GM19035 (cell line): ENCODE measurements at regions not wholly inside any gene's neighbourhood (a gene's known extent, or its start where the extent isn't known, plus 50 kb on each side); places are given as distances from the start of the nearest gene placed in this dataset.
"Not testable (repeated sequence)": the region's sequence is repeated elsewhere in the genome, so short reads cannot be mapped to it uniquely, and the experiment has no call there.

Experiments
- ATAC-seq: cut with Tn5 transposase; IDR thresholded peaks from one replicate; pipeline ENCODE4 v1.9.1; 2021; ENCODE audit not compliant: unreplicated experiment

- ATAC-seq: not testable (repeated sequence)
These were observed 1093.1 kb upstream of the DEFB115 start for GRCh38 chr20:30164389-30164788.

GRCh38 chr20:30167540-30167939 is 1089.9 kb upstream of the DEFB115 start:
- ATAC-seq: no peak

DNA sequence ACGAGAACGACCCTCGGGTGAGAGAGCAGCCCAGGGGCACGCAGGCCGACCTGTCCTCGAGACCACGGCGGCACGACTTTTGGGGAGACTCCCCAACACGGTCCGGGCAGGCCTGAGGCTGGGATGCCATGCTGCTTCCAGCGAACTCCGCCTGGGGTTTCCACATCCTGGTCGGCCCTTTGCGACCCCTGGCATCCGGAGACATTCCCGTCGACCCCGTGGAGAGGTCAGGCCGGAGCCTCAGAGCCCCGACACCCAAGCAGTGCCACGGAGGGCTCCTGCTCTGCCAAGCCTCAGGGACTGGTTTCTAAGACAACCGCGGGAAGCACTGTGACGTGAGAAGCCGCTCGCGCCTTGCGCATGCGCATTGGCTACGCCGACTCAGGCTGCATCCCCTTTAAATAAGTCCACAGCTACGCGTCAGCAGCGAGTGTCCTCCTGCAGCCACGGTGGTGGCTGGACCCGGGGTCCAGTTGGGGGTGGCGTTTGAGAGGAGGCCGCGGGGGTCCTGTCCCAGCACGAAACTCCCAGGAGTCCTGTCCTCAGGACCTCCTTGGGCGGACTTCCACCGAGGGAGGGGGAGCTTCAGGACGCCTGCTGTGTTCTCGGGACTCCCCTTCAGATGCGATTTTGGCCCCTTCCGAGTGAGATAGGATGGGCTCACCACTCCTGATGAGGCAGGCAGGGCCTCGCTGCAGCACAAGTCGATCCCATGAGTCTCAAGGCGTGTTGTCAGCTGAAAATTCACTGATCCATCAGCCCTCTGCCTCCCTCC is 1089.3 kb upstream of the DEFB115 start:
- ATAC-seq: no peak

DNA sequence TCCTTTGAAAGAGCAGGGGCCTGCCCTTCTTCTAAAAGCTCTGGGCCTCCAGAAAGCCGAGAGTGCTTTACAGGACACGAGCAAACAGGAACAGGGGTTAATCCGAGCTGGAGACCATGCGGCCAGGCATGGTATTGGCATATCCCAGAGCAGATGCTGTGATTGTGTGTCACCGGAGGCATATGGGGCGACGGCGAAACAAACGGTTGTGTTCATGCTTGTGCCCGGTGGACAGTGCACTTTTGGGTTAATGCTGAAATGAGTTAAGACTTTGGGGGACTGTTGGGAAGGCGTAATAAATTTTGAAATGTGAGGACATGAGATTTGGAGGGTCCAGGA is 1088.7 kb upstream of the DEFB115 start:
- ATAC-seq: no peak

DNA sequence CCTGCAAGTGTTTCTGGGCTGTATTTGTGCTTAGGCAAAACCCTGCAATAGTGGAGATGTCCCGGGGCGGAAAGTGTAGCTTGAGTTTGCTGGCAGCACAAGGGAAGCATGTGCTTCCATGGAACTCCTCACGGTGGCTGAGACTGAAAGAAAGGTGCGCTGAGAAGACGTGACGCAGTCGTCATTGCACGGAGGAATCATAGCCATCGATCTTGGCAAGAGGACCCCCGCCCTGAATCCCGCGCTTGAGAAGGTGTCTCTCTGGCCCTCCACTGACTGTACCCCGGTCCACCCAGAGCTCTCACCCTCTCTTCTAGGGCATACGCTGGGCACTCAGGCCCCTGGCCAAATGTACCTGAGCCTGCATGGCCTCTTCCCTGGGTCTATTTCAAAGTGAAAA is 1081.8 kb upstream of the DEFB115 start:
- ATAC-seq: no peak

DNA sequence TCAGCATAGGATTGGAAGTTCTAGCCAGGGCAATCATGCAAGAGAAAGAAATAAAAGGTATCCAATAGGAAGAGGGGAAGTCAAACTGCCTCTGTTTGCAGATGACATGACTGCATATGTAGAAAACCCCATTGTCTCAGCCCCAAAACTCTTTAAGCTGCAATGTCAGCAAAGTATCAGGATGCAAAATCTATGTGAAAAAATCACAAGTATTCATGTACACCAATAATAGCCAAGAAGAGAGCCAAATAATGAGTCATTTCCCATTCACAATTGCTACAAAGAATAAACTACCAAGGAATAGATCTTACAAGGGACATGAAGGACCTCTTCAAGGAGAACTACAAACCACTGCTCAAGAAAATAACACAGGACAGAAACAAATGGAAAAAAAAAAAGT is 1074.3 kb upstream of the DEFB115 start:
- not testable (repeated sequence) for ATAC-seq

- not testable (repeated sequence) for ATAC-seq
These were observed 1065.7 kb upstream of the DEFB115 start for GRCh38 chr20:30191785-30192184.

GRCh38 chr20:30234477-30234876 is 1023.0 kb upstream of the DEFB115 start:
- ATAC-seq: not testable (repeated sequence)

GRCh38 chr20:30275073-30275472 is 982.4 kb upstream of the DEFB115 start:
- ATAC-seq: not testable (repeated sequence)

- ATAC-seq: no peak
These were observed 975.8 kb upstream of the DEFB115 start for GRCh38 chr20:30281584-30282197.

DNA sequence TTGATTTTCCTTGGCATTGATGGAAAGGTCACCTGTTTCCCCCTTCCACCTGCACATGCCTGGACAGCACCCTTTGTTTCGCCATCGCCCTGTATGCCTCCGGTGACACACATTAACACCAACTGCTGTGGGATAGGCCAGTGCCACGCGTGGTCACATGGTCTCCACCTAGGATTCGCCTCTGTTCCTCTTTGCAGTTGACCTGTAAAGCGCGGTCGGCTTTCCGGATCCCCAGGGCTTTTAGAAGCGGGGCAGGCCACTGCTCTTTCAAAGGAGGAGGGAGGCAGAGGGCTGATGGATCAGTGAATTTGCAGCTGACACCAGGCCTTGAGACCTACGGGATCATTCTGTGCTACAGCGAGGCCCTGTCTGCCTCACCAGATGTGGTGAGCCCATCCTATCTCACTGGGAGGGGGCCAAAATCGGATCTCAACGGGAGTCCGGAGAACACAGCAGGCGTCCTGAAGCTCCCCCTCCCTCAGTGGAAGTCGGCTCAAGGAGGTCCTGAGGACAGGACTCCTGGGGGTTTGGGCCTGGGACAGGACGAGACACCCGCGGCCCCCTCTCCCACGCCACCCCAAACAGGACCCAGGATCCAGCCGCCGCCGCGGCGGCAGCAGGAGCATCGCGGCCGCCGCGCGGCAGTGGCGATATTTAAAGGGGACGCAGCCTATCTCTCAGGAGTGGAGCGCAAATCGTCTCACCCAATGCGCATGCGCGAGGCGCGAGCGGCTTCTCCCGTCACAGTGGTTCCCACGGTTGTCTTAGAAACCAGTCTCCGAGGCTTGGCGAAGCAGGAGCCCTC is 973.8 kb upstream of the DEFB115 start:
- ATAC-seq: not testable (repeated sequence)

- ATAC-seq: no peak
These were observed 973.1 kb upstream of the DEFB115 start for GRCh38 chr20:30284281-30284905.

DNA sequence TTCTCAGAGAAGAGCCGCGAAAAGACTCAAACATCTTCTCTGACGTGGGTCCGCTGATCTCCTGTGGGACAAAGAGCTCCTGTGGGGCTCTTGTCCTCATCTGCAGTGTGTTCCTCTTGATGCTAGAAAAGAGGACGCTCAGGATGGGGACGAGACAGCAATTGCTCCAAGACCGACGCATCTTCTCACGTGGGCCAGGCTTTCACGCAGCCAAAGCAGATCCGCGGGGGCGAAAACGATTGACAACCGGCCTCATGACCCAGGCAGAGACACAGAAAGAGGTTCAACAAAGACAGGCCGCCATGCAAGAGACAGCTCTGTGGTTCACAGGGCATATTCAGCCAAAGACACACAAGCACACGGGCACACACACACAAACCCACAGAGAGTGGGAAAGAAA is 971.8 kb upstream of the DEFB115 start:
- ATAC-seq: no peak

- no peak for ATAC-seq
These were observed 971.3 kb upstream of the DEFB115 start for GRCh38 chr20:30286157-30286556.

GRCh38 chr20:30287459-30287858 is 970.0 kb upstream of the DEFB115 start:
- ATAC-seq: not testable (repeated sequence)

DNA sequence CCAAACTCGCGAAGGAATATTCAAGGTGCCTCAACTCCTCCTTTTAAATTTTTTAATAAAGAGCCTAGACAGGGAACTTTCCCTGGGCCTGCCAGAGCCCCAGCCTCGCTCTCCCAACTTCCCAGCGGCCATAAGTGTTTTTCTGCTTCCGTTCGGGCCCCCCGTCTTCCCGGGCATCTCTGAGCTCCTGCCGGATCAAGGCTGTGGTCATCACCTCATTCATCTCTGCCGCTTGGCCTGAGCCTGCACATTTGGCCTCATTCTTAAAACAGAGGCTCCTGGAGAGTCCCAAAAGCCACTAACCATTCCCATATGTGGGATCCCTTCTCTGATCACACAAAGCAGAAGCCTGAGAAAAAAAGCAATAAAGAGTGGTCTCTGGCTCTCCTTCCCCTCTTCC is 969.1 kb upstream of the DEFB115 start:
- ATAC-seq: no peak

GRCh38 chr20:30289049-30289448 is 968.4 kb upstream of the DEFB115 start:
- not testable (repeated sequence) for ATAC-seq

DNA sequence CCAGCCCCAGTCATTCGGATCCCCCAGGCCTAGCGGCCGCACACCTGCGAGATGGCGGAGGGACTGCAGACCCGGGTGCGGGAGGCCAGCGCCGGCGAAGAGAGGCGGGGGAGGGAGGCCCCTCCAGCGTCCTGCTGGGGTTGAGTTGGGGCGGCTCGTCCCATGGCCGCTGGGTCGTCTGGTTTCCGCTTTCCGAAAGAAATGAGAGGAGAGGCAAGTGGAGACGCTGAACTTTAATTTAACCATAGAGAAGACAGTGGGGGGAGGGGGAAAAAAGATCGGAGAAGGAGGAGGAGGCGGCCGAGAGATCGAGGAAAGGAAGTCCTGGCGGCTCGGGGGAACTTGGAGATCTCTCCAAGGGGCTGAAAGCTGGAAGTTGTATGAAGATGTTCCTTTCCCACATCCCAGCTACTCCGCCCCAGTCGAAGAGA is 967.7 kb upstream of the DEFB115 start:
- not testable (repeated sequence) for ATAC-seq

DNA sequence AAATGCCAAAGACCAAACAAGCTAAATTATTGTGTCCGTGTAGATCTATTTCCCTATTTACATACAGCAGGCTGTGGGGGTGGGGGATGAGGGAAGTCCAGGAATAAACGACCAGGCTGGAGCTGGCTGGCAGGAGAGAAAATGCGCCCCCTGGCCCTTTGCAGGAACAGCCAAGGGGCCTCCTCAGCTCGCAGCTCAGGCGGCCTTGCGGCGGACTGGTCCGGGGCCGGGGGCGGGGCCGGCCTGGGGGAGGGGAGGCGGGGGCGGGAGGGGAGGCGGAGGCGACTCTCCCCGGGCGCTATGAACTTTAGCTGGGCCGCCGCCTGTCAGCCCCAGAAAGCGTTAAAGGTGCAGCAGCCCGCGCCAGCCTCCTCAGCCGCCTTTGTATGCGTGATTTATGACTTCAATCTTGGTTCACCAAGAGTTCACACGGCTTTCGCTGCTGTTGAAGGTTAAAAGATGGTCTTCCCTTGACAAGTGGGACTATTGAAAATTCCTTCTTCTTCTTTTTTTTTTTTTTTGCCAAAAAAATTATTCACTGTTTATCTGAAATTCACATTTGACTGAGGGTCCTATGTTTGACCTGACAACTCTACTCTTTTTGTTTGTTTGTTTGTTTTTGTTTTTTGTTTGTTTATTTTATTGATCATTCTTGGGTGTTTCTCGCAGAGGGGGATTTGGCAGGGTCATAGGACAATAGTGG is 967.0 kb upstream of the DEFB115 start:
- peak; percentile 78 for ATAC-seq

DNA sequence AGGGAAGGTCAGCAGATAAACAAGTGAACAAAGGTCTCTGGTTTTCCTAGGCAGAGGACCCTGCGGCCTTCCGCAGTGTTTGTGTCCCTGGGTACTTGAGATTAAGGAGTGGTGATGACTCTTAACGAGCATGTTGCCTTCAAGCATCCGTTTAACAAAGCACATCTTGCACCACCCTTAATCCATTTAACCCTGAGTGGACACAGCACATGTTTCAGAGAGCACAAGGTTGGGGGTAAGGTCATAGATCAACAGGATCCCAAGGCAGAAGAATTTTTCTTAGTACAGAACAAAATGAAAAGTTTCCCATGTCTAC is 966.4 kb upstream of the DEFB115 start:
- not testable (repeated sequence) for ATAC-seq

GRCh38 chr20:30291686-30292085 is 965.8 kb upstream of the DEFB115 start:
- not testable (repeated sequence) for ATAC-seq
